ENCODE measurements at regions not wholly inside any gene's neighbourhood (a gene's known extent, or its start where the extent isn't known, plus 50 kb on each side); places are given as distances from the start of the nearest gene placed in this dataset.

GRCh38 chr10:121324678-121325213, 273.5 kb downstream of the FGFR2 start:
- TF ChIP-seq CTCF (IDR thresholded peaks at IDR 0.05) = no peak
- TF ChIP-seq POLR2A (IDR thresholded peaks at IDR 0.05) = no peak
